Upper lobe of left lung (tissue), 6 donors: ENCODE measurements at regions not wholly inside any gene's neighbourhood (a gene's known extent, or its start where the extent isn't known, plus 50 kb on each side); places are given as distances from the start of the nearest gene placed in this dataset.

Source experiments
- ATAC-seq, 2 donors: fragments of 200-7000 bp; cut with Tn5 transposase; one replicate each; pipeline ENCODE4 v1.9.1; 2022; ENCODE audit warnings: mild to moderate bottlenecking in 2 of 2, moderate library complexity in 2 of 2; ENCODE audit not compliant: low FRiP score in 2 of 2
- DNase-seq, 2 donors: peaks; one replicate each; pipeline ENCODE4 v3.0.0-alpha.2; 2019 to 2020
- H3K27ac ChIP-seq, 4 donors: fragments of 200-600 bp; sonication (generic); one replicate each; pipeline ENCODE4 v1.5.1; 2016 to 2019
- H3K27me3 ChIP-seq, 4 donors: fragments of 200-600 bp; sonication (generic); one replicate each; pipeline ENCODE4 v1.5.1; 2017 to 2019
- H3K36me3 ChIP-seq, 4 donors: fragments of 200-600 bp; sonication (generic); one replicate each; pipeline ENCODE4 v1.5.1; 2016 to 2019
- H3K4me1 ChIP-seq, 4 donors: fragments of 200-600 bp; sonication (generic); one replicate each; pipeline ENCODE4 v1.5.1; 2018 to 2019
- H3K4me3 ChIP-seq, 4 donors: fragments of 200-600 bp; sonication (generic); one replicate each; pipeline ENCODE4 v1.5.1; 2017 to 2019; ENCODE audit warnings: mild to moderate bottlenecking in 2 of 4, moderate library complexity in 1 of 4
- H3K9me3 ChIP-seq, 4 donors: fragments of 200-600 bp; sonication (generic); one replicate each; pipeline ENCODE4 v1.5.1; 2018 to 2019
- EP300 ChIP-seq, 4 donors: sonication (generic); formaldehyde crosslinking; IDR thresholded peaks; one replicate each; pipeline ENCODE4 v1.5.1; 2017; ENCODE audit warnings: antibody characterized with exemption in 4 of 4, control low read depth in 2 of 4
- POLR2A ChIP-seq, 4 donors: fragments of 450-650 bp; IDR thresholded peaks; one replicate each; pipeline ENCODE4 v1.5.1; 2016 to 2017; ENCODE audit warnings: antibody characterized with exemption in 4 of 4, mild to moderate bottlenecking in 2 of 4
- POLR2AphosphoS5 ChIP-seq, 2 donors: sonication (generic); formaldehyde crosslinking; IDR thresholded peaks; one replicate each; pipeline ENCODE4 v1.5.1; 2017; ENCODE audit warnings: antibody characterized with exemption in 2 of 2
- WGBS, 2 donors: methylation state at CpG; one replicate each; pipeline ENCODE4 v1.1.5; 2017 to 2018; 5-methylcytosine and 5-hydroxymethylcytosine counted together
- TF ChIP-seq, protein P1 (sequence below), 6 experiments: fragments of 450-650 bp in 4 of 6; fragments of 200-600 bp in 2 of 6; sonication (generic) in 2 of 6; IDR thresholded peaks; one replicate each; pipeline ENCODE4 v1.5.1; 2016 to 2019; ENCODE audit warnings: antibody characterized with exemption in 6 of 6
- donor health status: DM: no; HTN: no; CAD: no; lungs with moderate emphysema.
- donor health status: DM: no; HTN: yes; CAD: no; lungs with severe emphysema.

DNA sequence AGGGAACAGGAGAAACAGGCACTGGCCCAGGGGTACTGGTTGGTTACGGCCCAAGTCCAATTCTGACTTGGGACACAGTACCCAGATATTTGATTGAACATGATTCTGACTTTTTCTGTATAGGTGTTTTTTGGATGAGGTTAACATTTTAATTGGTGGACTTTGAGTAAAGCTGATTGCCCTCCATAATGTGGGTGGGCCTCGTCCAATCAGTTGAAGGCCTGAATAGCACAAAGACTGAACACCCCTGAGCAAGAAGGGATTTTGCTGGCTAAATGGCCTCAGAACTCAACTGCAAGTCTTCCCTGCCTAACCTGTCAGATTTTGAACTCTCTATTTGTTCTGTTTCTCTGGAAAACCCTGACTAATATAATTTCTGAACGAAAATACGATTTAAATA lies 222.6 kb downstream of the TEX36 start:
- ATAC-seq = no peak
- TF ChIP-seq EP300 (IDR thresholded peaks at IDR 0.05) (no peak), POLR2AphosphoS5 (IDR thresholded peaks at IDR 0.05) (no peak), POLR2A (IDR thresholded peaks at IDR 0.05) (no peak)
- TF ChIP-seq, protein P1, sequence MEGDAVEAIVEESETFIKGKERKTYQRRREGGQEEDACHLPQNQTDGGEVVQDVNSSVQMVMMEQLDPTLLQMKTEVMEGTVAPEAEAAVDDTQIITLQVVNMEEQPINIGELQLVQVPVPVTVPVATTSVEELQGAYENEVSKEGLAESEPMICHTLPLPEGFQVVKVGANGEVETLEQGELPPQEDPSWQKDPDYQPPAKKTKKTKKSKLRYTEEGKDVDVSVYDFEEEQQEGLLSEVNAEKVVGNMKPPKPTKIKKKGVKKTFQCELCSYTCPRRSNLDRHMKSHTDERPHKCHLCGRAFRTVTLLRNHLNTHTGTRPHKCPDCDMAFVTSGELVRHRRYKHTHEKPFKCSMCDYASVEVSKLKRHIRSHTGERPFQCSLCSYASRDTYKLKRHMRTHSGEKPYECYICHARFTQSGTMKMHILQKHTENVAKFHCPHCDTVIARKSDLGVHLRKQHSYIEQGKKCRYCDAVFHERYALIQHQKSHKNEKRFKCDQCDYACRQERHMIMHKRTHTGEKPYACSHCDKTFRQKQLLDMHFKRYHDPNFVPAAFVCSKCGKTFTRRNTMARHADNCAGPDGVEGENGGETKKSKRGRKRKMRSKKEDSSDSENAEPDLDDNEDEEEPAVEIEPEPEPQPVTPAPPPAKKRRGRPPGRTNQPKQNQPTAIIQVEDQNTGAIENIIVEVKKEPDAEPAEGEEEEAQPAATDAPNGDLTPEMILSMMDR (IDR thresholded peaks at IDR 0.05) = no peak

DNA sequence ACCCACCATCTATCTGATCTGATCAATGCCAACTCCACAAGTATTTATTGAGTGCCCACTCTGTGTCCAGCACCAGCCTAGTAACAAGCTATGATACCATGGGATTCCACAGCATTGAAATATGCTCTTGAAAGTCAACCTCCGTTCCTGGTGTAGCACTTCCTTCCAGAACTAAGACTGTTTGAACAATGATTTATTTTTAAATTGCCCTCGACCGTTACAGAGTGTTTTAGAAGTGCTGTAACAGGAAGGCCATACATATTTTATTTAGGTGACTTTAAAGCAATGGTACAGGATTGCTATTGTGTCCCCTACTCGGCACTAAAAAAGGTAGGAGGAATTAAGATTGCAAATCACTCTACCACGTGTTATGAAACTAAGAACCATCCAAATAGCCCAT lies 225.6 kb downstream of the TEX36 start:
- Histone ChIP-seq H3K4me1 (no peaks in the 10 kb centered on the region), H3K27me3 (no peaks in the 10 kb centered on the region), H3K9me3 (no peaks in the 10 kb centered on the region), H3K4me3 (no peak overlapping the region), H3K36me3 (no peaks in the 10 kb centered on the region), H3K27ac (no peak overlapping the region)
- ATAC-seq (no peak), DNase-seq (no peak)
- no peak for TF ChIP-seq EP300 (IDR thresholded peaks at IDR 0.05)
- no peak for TF ChIP-seq POLR2A (IDR thresholded peaks at IDR 0.05)
- TF ChIP-seq POLR2AphosphoS5 (IDR thresholded peaks at IDR 0.05) = no peak
- TF ChIP-seq, protein P1 (IDR thresholded peaks at IDR 0.05) = no peak
- WGBS, 2 donors = 24 to 34% methylated on average over 5 of the region's 5 CpGs

More for the DNA sequence above, 222.6 kb downstream of the TEX36 start:
- H3K4me3 ChIP-seq = no peak overlapping the region
- H3K27me3 ChIP-seq = no peaks in the 10 kb centered on the region
- DNase-seq = no peak
- no peak overlapping the region for H3K27ac ChIP-seq
- H3K36me3 ChIP-seq = no peaks in the 10 kb centered on the region
- WGBS, 2 donors = 92 to 93% methylated on average over 4 of the region's 4 CpGs
- no peaks in the 10 kb centered on the region for H3K4me1 ChIP-seq
- no peaks in the 10 kb centered on the region for H3K9me3 ChIP-seq

DNA sequence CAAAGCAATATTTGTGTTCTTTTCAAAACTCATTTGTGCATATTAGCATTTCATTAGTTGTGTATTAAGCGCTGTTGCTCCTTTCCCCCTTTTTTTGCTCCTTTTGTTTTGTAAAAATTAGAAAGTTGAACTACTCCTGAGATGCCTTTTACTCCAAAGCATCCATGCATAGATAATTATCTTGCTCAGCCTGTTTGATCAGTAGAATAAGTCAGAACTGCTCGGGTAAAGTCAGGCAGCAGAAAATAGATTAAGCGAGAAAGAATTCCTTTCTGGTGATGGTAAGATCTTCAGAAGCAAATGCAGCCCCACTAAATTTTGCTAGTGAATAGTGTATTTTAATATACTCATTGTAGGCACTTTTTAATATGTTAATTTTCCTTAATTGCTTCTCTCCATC lies 227.1 kb downstream of the TEX36 start:
- no peak for DNase-seq
- no peak overlapping the region for H3K4me3 ChIP-seq
- ATAC-seq = no peak
- H3K36me3 ChIP-seq = no peaks in the 10 kb centered on the region
- H3K27me3 ChIP-seq = no peaks in the 10 kb centered on the region
- TF ChIP-seq POLR2A (IDR thresholded peaks at IDR 0.05) (no peak), POLR2AphosphoS5 (IDR thresholded peaks at IDR 0.05) (no peak), EP300 (IDR thresholded peaks at IDR 0.05) (no peak)
- TF ChIP-seq, protein P1 (IDR thresholded peaks at IDR 0.05) = no peak
- no peaks in the 10 kb centered on the region for H3K9me3 ChIP-seq
- no peak overlapping the region for H3K27ac ChIP-seq
- WGBS, 2 donors = 60 to 71% methylated on average over 3 of the region's 3 CpGs
- H3K4me1 ChIP-seq = no peaks in the 10 kb centered on the region

DNA sequence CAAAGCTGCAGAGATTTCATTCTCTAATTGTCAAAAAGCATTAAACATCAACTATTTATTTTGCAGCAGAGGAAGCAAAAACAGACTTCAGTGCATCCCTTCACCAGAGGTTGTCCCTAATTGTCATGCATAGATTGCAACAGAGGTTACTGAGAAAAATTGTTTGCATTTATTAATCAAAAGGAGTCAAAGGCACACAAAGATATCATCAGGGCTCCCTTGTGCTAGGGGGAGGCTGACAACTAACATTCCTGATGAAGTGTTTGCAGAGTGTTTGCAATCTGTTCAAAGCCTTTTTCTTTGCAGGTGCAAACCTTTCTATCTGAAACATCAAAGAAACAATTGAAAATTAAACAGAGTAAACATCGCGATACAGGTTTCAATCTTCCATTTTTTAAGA lies 227.5 kb downstream of the TEX36 start:
- Histone ChIP-seq H3K27me3 (no peaks in the 10 kb centered on the region), H3K27ac (no peak overlapping the region), H3K9me3 (no peaks in the 10 kb centered on the region), H3K4me3 (no peak overlapping the region), H3K4me1 (no peaks in the 10 kb centered on the region), H3K36me3 (no peaks in the 10 kb centered on the region)
- no peak for DNase-seq
- no peak for ATAC-seq
- TF ChIP-seq POLR2A (IDR thresholded peaks at IDR 0.05) = no peak
- no peak for TF ChIP-seq EP300 (IDR thresholded peaks at IDR 0.05)
- no peak for TF ChIP-seq POLR2AphosphoS5 (IDR thresholded peaks at IDR 0.05)
- TF ChIP-seq, protein P1 (IDR thresholded peaks at IDR 0.05) = no peak
- WGBS, 2 donors = 48 to 54% methylated on average over 2 of the region's 2 CpGs

DNA sequence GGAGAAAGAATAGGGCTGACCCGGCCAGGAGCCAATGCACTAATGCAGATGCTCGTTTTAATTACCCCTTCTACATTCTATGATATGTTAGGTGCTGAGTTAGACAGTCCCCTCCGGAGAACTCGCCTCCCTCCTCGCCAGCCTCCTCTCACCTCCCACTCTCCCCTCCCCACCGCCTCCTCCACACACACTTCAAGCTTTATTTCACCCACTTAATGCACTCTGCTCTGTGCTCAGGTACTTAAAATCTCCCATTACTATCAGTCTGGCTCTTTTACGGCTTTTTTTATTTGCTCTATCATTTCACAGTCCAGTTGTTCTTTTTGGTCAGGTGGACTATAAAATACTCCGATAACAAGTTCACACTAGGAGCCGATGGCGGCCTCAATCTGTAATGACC lies 231.6 kb downstream of the TEX36 start:
- no peak for ATAC-seq
- DNase-seq = no peak
- no peak for TF ChIP-seq POLR2A (IDR thresholded peaks at IDR 0.05)
- TF ChIP-seq POLR2AphosphoS5 (IDR thresholded peaks at IDR 0.05) = no peak
- no peak for TF ChIP-seq EP300 (IDR thresholded peaks at IDR 0.05)
- TF ChIP-seq, protein P1 (IDR thresholded peaks at IDR 0.05) = no peak
- Histone ChIP-seq H3K4me3 (no peak overlapping the region), H3K9me3 (no peaks in the 10 kb centered on the region), H3K4me1 (no peaks in the 10 kb centered on the region), H3K27ac (no peak overlapping the region), H3K27me3 (no peaks in the 10 kb centered on the region), H3K36me3 (no peaks in the 10 kb centered on the region)
- 61 to 77% methylated on average over 10 of the region's 10 CpGs for WGBS, 2 donors
